GM12865 (cell line): ENCODE measurements at regions not wholly inside any gene's neighbourhood (a gene's known extent, or its start where the extent isn't known, plus 50 kb on each side); places are given as distances from the start of the nearest gene placed in this dataset.

Experiments used
- DNase-seq: peaks from one replicate; pipeline ENCODE4 v3.0.0; 2010; ENCODE audit warnings: low read depth
- H3K4me3 ChIP-seq: 2 replicates; pipeline ENCODE4 v1.5.1; 2011; ENCODE audit warnings: mild to moderate bottlenecking, low read depth, low read length, control low read depth
- CTCF ChIP-seq: IDR thresholded peaks from 2 replicates; pipeline ENCODE4 v1.5.1; 2011; ENCODE audit warnings: low read length, control low read depth, low read depth, inconsistent platforms; ENCODE audit not compliant: insufficient read depth; ENCODE audit errors: missing control alignments

- no peak overlapping the region for H3K4me3 ChIP-seq
- TF ChIP-seq CTCF, result no peak
- no peak for DNase-seq
These were observed 204.5 kb upstream of the NAV2 start for GRCh38 chr11:19508165-19508564.

GRCh38 chr11:19506816-19507486, 205.7 kb upstream of the NAV2 start:
- no peak for TF ChIP-seq CTCF
- no peak overlapping the region for H3K4me3 ChIP-seq
- no peak for DNase-seq

- no peak for TF ChIP-seq CTCF
- H3K4me3 ChIP-seq, result no peak overlapping the region
- no peak for DNase-seq
These were observed 209.9 kb upstream of the NAV2 start for GRCh38 chr11:19502691-19503253.

DNA sequence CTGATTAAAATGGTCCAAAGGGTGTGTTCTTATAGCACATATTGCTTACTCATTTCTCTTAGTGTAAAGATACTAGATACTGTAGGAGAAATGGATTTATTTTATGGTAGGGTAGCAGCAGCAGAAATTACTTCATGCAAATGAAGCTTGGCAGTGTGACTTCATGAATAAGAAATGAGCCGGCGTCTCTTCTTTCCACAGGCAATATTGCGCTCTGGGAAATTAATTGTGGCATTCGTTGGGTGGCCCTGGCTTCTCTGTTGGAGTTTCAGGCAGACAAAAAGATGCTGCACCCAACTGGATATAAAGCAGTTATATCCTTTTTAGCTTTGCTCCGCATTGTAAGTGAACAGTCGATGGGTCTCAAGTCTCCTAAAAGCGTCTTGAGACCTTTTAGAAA, 211.0 kb upstream of the NAV2 start:
- DNase-seq, result no peak
- no peak for TF ChIP-seq CTCF
- no peak overlapping the region for H3K4me3 ChIP-seq

- TF ChIP-seq CTCF, result no peak
- no peak overlapping the region for H3K4me3 ChIP-seq
- no peak for DNase-seq
These were observed 212.6 kb upstream of the NAV2 start for GRCh38 chr11:19499999-19500398.

DNA sequence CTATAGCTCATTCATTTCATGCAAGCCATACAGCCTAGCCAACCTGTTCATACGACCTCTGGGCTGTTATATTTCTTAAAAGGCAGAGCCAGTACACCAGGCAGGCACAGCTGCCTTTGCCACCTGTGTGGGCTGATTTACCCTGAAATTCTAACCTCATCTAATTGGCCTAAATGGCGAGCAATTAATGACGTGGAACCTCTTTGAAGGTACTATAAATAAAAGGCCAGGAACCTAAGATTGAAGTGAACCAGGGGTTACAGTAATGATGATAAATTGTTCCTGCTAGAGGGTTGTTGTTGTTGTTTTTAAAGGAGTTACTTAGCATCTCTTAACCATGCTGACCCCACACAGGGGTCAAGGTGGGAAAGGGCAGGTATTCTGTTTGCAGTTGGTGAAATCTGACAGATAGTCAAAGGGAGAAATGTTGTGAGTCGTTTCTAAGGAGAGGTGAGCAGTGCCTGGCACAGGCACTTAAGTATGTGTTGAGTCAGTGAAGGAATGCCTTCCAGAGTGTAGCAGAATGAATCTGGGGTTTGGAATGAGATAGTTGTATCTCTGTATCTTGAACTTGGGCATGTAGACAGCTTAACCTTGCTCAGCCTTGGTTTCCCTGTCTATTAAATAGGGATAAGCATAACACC, 213.5 kb upstream of the NAV2 start:
- DNase-seq, result no peak
- TF ChIP-seq CTCF, result no peak
- no peak overlapping the region for H3K4me3 ChIP-seq
